ENCODE measurements at regions not wholly inside any gene's neighbourhood (a gene's known extent, or its start where the extent isn't known, plus 50 kb on each side); places are given as distances from the start of the nearest gene placed in this dataset.

GRCh38 chr17:54760836-54761235 lies 139.8 kb upstream of the TOM1L1 start:
- TF ChIP-seq CTCF (conservative IDR thresholded peaks at IDR 0.05; ENCODE audit: low read depth, low read length), result no peak
- no peak for TF ChIP-seq EZH2 (IDR thresholded peaks at IDR 0.05; ENCODE audit: low read length, unreplicated experiment)
- TF ChIP-seq EZH2phosphoT487 (IDR thresholded peaks at IDR 0.05; ENCODE audit: borderline replicate concordance, low read length), result no peak
